ENCODE measurements at regions not wholly inside any gene's neighbourhood (a gene's known extent, or its start where the extent isn't known, plus 50 kb on each side); places are given as distances from the start of the nearest gene placed in this dataset.

DNA sequence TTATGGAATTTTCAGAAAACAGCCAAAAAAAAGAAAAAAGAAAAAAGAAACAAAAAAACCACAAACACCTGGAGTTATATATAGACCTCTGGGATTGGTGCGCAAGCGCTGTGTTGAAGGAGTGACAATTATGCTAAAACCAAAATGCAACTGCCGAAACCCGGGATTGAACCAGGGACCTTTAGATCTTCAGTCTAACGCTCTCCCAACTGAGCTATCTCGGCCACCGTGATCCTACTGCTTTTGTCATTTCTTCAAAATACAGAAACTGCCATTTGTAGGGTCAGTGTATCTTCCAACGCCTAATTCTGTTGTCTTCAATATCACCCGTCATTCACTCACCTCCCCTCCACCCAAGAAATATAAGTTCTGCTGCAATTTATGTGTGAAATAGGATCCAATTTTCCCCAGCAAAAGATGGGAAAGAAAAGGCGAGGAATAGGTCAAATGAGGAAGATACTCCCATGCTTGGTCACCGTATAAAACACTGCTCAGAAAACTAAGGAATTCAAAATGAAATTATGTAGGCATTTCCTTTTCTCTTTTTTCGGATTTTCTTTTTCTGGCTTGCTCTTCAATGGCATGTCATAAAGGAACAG, 116.0 kb downstream of the TRIM27 start:
- peaks cover 9 to 27% (median 17%) of the 10 kb centered on the region in 3 donors for H3K9me3 Mint-ChIP-seq
- H3K4me3 Mint-ChIP-seq = peak overlapping the region in 2 of 4 donors; percentile 2 to 22
- H3K27ac Mint-ChIP-seq = peak overlapping the region in 2 of 3 donors; percentile 6 to 36

DNA sequence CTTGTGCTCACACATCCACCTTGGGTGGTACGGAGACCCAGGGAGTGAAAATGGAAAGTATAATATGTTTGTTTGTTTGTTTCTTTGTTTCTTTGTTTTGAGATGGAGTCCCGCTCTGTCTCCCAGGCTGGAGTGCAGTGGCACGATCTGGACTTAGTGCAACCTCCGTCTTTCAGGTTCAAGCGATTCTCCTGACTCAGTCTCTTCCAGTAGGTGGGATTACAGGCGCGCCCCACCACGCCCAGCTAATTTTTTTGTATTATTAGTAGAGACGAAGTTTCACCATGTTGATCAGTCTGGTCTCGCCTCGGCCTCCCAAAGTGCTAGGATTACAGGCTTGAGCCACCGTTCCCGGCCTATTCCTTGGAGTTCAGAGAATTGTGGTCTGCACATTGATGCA, 115.4 kb downstream of the TRIM27 start:
- peaks cover 9 to 26% (median 18%) of the 10 kb centered on the region in 3 donors for H3K9me3 Mint-ChIP-seq
- peaks cover 0 to 4% (median 3%) of the 10 kb centered on the region in 3 donors for H3K4me1 Mint-ChIP-seq
- peak overlapping the region in 2 of 3 donors; percentile 15 to 36 for H3K27ac Mint-ChIP-seq
- no peak overlapping the region for H3K4me3 Mint-ChIP-seq
- H3K36me3 Mint-ChIP-seq = no peaks in the 10 kb centered on the region
- H3K27me3 Mint-ChIP-seq = peaks cover 62% of the 10 kb centered on the region

More for the DNA sequence above, 116.0 kb downstream of the TRIM27 start:
- Mint-ChIP-seq H3K27me3 (peaks cover 61% of the 10 kb centered on the region), H3K36me3 (no peaks in the 10 kb centered on the region), H3K4me1 (peaks cover 0 to 6% (median 4%) of the 10 kb centered on the region in 3 donors)

DNA sequence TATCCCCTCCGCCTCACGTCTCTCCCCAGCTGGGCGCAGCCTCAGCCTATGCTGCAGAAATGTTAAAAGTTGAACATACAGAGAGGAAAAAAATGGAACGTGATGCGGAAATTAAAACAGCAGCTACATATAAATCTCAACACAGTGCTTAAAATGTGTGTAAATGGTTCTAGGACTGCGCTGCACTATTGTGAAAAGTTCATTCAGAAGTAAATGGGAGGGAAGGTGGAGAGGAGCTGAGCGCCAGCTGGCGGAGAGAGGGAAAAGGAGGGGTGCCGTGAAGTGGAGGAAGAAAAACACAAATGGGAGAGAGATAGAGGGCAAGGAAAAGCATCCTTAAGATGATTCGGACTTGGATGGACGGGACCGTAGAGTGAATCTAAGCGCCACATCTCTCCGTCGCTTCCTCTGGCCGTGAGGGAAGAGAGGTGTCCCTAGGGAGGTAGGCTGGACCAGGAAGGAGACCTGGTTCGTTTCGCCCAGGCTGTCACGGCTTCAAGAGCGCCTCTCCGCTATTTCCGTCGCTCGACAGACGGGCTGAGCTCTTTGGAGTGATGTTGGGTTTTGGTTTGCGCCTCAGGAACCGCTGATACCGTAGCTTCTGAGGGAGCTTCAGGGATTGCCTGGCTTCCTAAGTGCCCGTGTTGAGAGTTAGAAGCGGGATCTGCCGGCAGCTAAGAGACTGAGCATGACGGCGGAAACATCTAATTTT, 113.7 kb downstream of the TRIM27 start:
- H3K9me3 Mint-ChIP-seq = peaks cover 11 to 29% (median 27%) of the 10 kb centered on the region in 3 donors
- no peaks in the 10 kb centered on the region for H3K36me3 Mint-ChIP-seq
- H3K4me1 Mint-ChIP-seq = peaks cover 0 to 6% (median 4%) of the 10 kb centered on the region in 3 donors
- H3K4me3 Mint-ChIP-seq = peak overlapping the region; percentile 28 to 81 (median 64)
- H3K27me3 Mint-ChIP-seq = peaks cover 74% of the 10 kb centered on the region
- peak overlapping the region; percentile 40 to 96 (median 92) for H3K27ac Mint-ChIP-seq

- peaks cover 11 to 29% (median 29%) of the 10 kb centered on the region in 3 donors for H3K9me3 Mint-ChIP-seq
- H3K4me1 Mint-ChIP-seq = peaks cover 0 to 6% (median 4%) of the 10 kb centered on the region in 3 donors
- H3K27me3 Mint-ChIP-seq = peaks cover 77% of the 10 kb centered on the region
- peak overlapping the region in 2 of 3 donors; percentile 40 to 96 for H3K27ac Mint-ChIP-seq
- H3K36me3 Mint-ChIP-seq = no peaks in the 10 kb centered on the region
- H3K4me3 Mint-ChIP-seq = no peak overlapping the region
Measured at GRCh38 chr6:28810659-28811053, 113.1 kb downstream of the TRIM27 start.

GRCh38 chr6:28811873-28812272, 111.9 kb downstream of the TRIM27 start:
- H3K36me3 Mint-ChIP-seq = no peaks in the 10 kb centered on the region
- H3K9me3 Mint-ChIP-seq = peaks cover 11 to 32% (median 29%) of the 10 kb centered on the region in 3 donors
- H3K4me1 Mint-ChIP-seq = peaks cover 0 to 6% (median 4%) of the 10 kb centered on the region in 3 donors
- H3K4me3 Mint-ChIP-seq = peak overlapping the region in 2 of 4 donors; percentile 18 to 74
- H3K27me3 Mint-ChIP-seq = peaks cover 80% of the 10 kb centered on the region
- H3K27ac Mint-ChIP-seq = peak overlapping the region; percentile 14 to 96 (median 40)

GRCh38 chr6:28812778-28813569, 110.8 kb downstream of the TRIM27 start:
- H3K27me3 Mint-ChIP-seq = peaks cover 85% of the 10 kb centered on the region
- H3K4me3 Mint-ChIP-seq = peak overlapping the region in 3 of 4 donors; percentile 56 to 74 (median 63)
- H3K27ac Mint-ChIP-seq = peak overlapping the region; percentile 17 to 96 (median 62)
- peaks cover 0 to 9% (median 6%) of the 10 kb centered on the region in 3 donors for H3K4me1 Mint-ChIP-seq
- peaks cover 9 to 32% (median 26%) of the 10 kb centered on the region in 3 donors for H3K9me3 Mint-ChIP-seq
- no peaks in the 10 kb centered on the region for H3K36me3 Mint-ChIP-seq

- Mint-ChIP-seq H3K4me1 (peaks cover 0 to 9% (median 6%) of the 10 kb centered on the region in 3 donors), H3K27me3 (peaks cover 84% of the 10 kb centered on the region), H3K27ac (peak overlapping the region; percentile 63 to 96 (median 73)), H3K36me3 (no peaks in the 10 kb centered on the region), H3K9me3 (peaks cover 9 to 31% (median 30%) of the 10 kb centered on the region in 3 donors), H3K4me3 (peak overlapping the region in 1 of 4 donors; percentile 12)
Measured at GRCh38 chr6:28814032-28814976, 109.5 kb downstream of the TRIM27 start.

GRCh38 chr6:28816339-28816908, 107.4 kb downstream of the TRIM27 start:
- H3K4me1 Mint-ChIP-seq = peaks cover 0 to 5% (median 3%) of the 10 kb centered on the region in 3 donors
- H3K27me3 Mint-ChIP-seq = peaks cover 68% of the 10 kb centered on the region
- H3K4me3 Mint-ChIP-seq = peak overlapping the region in 1 of 4 donors; percentile 22
- H3K36me3 Mint-ChIP-seq = no peaks in the 10 kb centered on the region
- peaks cover 2 to 23% (median 22%) of the 10 kb centered on the region in 3 donors for H3K9me3 Mint-ChIP-seq
- H3K27ac Mint-ChIP-seq = peak overlapping the region in 2 of 3 donors; percentile 17 to 96

DNA sequence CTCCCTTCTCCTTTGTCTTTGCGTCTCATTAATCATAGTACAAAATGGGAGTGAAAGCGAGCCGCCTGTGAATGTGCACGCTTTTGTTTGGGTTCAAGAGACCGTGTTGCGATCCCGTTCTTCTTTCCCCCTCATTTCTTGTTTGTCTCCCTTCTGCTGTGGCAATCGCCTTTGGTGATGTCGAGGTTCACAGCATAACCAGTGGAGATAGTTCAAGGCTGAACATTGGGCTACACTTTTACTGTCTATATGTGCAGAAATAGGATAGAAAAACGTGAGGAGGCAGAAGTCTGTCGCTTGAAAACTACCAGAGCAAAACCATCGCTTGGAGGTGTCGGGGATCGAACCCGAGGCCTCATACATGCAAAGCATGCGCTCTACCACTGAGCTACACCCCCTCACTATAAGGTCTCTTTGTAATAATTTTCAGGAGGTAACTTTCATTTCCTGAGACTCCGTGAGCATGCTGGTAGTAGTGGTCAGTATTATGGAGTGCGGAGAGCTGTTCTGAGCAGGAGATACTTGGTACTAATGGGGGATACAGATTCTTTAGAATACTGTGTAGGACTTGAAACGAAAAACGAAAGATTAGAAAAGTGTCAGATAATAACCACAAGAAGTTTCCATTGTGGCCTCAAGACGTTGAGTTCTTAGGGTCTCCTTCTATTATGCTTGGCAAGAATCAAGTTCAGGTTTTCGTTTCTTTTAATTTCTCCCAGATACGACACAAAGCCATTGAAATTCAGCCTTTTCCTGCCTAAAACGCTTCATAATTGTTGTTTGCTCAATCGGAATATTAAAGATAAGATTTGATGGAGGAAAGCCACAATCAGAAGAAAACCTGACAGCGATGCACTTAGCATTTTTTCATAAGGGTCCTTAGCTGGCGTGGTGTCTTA, 106.6 kb downstream of the TRIM27 start:
- H3K27ac Mint-ChIP-seq = peak overlapping the region in 2 of 3 donors; percentile 28 to 96
- H3K36me3 Mint-ChIP-seq = no peaks in the 10 kb centered on the region
- H3K4me1 Mint-ChIP-seq = peaks cover 0 to 5% (median 3%) of the 10 kb centered on the region in 3 donors
- H3K4me3 Mint-ChIP-seq = peak overlapping the region in 1 of 4 donors; percentile 1
- peaks cover 2 to 22% (median 19%) of the 10 kb centered on the region in 3 donors for H3K9me3 Mint-ChIP-seq
- H3K27me3 Mint-ChIP-seq = peaks cover 67% of the 10 kb centered on the region

DNA sequence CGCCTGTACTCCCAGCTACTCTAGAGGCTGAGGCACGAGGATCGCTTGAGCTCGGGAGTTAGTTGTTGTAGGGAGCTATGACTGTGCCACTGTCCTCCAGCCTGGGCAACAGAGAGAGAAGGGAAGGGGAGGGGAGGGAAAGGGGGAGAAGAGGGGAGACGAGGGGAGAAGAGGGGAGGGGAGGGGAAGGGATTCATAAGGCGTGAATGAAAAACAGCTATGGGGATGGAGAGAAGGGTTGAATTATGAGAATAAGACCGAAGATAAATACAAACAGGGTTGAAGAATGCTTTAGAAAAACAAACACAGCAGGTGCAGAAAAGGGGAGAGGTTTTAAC, 106.0 kb downstream of the TRIM27 start:
- H3K36me3 Mint-ChIP-seq = no peaks in the 10 kb centered on the region
- peaks cover 2 to 20% (median 14%) of the 10 kb centered on the region in 3 donors for H3K9me3 Mint-ChIP-seq
- H3K4me3 Mint-ChIP-seq = no peak overlapping the region
- H3K4me1 Mint-ChIP-seq = peaks cover 0 to 5% (median 3%) of the 10 kb centered on the region in 3 donors
- H3K27me3 Mint-ChIP-seq = peaks cover 63% of the 10 kb centered on the region
- H3K27ac Mint-ChIP-seq = peak overlapping the region in 2 of 3 donors; percentile 28 to 96

DNA sequence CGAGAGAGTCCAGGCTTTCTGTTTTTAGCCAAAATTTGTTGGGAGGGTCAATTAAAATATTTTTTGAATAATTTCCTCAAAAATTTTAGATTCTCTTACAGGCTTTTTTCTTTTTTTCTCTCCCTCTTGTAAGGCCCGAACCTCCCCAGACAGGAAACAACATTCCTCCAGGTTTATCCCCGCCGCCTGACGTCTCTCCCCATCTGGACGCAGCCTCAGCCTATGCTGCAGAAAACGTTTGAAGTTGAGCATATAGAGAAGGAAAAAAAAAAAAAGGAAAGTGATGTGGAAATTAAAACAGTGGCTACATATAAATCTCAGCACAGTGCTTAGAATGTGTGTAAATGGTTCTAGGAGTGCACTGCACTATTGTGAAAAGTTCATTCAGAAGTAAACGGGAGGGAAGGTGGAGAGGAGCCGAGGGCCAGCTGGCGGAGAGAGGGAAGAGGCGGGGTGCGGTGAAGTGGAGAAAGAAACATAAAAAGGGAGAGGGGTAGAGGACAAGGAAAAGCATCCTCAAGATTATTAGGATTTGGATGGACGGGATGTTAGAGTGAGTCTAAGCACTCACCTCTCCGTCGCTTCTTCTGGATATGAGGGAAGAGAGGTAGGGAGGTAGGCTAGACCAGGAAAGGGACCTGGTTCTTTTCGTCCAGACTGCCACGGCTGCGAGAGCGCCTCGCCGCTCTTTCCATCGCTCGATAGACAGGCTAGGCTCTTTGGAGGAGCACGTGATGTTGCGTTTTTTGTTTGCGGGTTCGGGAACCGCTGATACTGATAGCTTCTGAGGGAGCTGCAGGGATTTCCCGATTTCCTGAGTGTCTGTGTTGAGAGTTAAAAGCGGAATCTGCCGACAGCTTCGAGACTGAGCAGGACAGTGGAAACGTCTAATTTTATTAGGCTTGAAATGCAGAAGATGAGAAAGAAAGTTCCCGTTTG, 98.7 kb downstream of the TRIM27 start:
- Mint-ChIP-seq H3K4me1 (peaks cover 0 to 6% (median 4%) of the 10 kb centered on the region in 3 donors), H3K4me3 (no peak overlapping the region), H3K27me3 (peaks cover 59% of the 10 kb centered on the region), H3K27ac (peak overlapping the region; percentile 31 to 49 (median 35)), H3K36me3 (no peaks in the 10 kb centered on the region), H3K9me3 (peaks cover 0 to 5% (median 0%) of the 10 kb centered on the region in 3 donors)

DNA sequence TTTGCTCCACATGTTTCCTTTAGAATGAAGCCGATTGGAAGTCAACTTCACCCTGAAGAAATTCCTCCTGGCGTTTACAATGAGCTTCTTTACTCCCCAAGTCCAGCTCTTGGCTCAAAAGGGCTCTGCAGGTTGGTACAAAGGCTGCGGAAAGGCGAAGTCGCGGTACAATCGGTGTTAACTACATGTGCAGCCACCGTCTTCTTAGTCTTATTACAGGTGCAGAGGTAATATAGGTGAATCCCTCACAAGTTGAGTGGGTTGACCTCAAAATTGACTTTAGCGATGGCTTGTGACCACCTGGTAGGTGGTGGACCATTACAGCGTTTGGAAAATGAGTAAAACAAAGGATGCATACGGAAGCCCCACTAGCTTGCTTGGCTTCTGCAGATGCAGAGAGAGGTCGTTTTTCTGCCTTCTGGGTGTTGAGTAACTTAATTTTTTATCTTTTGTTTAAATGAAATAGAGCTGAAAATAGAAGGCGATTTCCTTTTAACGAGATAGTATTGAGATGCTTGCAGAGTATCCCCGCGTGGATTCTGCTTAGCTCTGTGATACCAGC, 98.0 kb downstream of the TRIM27 start:
- Mint-ChIP-seq H3K4me1 (peaks cover 0 to 6% (median 4%) of the 10 kb centered on the region in 3 donors), H3K9me3 (peaks cover 0 to 5% (median 0%) of the 10 kb centered on the region in 3 donors), H3K27ac (peak overlapping the region; percentile 31 to 49 (median 35)), H3K36me3 (no peaks in the 10 kb centered on the region), H3K27me3 (peaks cover 59% of the 10 kb centered on the region), H3K4me3 (no peak overlapping the region)

Measured in IgD-negative memory B cell (primary cell).